IPS DF 6.9 (cell line): ENCODE measurements at regions not wholly inside any gene's neighbourhood (a gene's known extent, or its start where the extent isn't known, plus 50 kb on each side); places are given as distances from the start of the nearest gene placed in this dataset.
"Not testable (repeated sequence)": the region's sequence is repeated elsewhere in the genome, so short reads cannot be mapped to it uniquely, and the experiment has no call there.

ENCODE experiments used
- DNase-seq: peaks from one replicate; pipeline ENCODE4 v3.0.0-alpha.2; 2013; ENCODE audit warnings: low read depth, low spot score
- H3K27ac ChIP-seq: one replicate; pipeline ENCODE4 v1.5.1; 2013; ENCODE audit warnings: low read length, control low read depth
- H3K27me3 ChIP-seq: 2 replicates; pipeline ENCODE4 v1.6.1; 2013; ENCODE audit warnings: mild to moderate bottlenecking, low read length; ENCODE audit not compliant: control insufficient read depth, insufficient read depth
- H3K36me3 ChIP-seq: 2 replicates; pipeline ENCODE4 v1.6.1; 2013; ENCODE audit warnings: low read length; ENCODE audit not compliant: control insufficient read depth, insufficient read depth
- H3K4me1 ChIP-seq: 2 replicates; pipeline ENCODE4 v1.6.1; 2013; ENCODE audit warnings: low read length; ENCODE audit not compliant: control insufficient read depth, insufficient read depth
- H3K4me3 ChIP-seq: 2 replicates; pipeline ENCODE4 v1.5.1; 2013; ENCODE audit warnings: mild to moderate bottlenecking, low read length
- H3K9me3 ChIP-seq: 2 replicates; pipeline ENCODE4 v1.6.1; 2013; ENCODE audit warnings: low read length, inconsistent platforms; ENCODE audit not compliant: control insufficient read depth, insufficient read depth
- WGBS: extraction: QIAGEN DNeasy Blood & Tissue Kit; methylation state at CpG from one replicate; pipeline ENCODE4 v1.1.7; 2013; ENCODE audit warnings: mixed read lengths, missing lambda C conversion rate; ENCODE audit not compliant: insufficient read length, insufficient coverage; 5-methylcytosine and 5-hydroxymethylcytosine counted together

DNA sequence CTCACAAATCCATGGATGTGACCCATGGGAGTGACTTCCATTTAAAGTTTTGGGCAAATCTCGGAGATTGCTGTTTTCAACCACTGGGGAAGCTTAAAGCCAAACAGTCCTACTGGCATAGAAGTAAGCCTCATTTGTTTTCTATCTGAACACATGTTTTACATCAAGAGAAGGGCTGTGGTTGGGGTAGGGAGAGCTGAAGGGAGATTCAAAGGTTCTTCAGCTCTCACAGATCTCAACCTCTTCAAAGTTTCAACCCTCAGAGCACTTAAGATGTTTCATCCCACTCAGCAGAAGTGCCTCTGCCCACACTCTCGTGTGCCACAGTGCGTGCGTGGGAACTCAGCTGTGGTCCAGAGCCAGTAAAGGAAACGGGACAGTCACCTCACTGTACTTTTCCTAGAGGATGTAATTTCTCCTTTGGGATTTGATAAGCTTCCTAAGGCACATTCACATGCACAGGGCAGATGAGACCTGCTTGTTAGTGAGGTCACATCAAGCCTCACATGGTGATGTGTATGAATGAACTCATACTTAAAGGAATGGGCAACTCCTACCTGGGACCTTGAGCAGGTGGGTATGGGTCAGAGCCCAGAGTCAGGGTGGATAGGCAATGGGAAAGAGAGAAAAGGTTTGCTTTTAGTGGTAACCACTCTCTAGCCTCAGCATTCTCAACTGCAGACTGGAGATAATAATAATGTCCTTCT, 260.2 kb downstream of the BCL2L11 start:
- H3K36me3 ChIP-seq, H3K9me3 ChIP-seq, H3K27me3 ChIP-seq, H3K27ac ChIP-seq, H3K4me1 ChIP-seq, H3K4me3 ChIP-seq, DNase-seq: not testable (repeated sequence)
- WGBS, result no CpG with 5 or more reads among the region's 5 CpGs

DNA sequence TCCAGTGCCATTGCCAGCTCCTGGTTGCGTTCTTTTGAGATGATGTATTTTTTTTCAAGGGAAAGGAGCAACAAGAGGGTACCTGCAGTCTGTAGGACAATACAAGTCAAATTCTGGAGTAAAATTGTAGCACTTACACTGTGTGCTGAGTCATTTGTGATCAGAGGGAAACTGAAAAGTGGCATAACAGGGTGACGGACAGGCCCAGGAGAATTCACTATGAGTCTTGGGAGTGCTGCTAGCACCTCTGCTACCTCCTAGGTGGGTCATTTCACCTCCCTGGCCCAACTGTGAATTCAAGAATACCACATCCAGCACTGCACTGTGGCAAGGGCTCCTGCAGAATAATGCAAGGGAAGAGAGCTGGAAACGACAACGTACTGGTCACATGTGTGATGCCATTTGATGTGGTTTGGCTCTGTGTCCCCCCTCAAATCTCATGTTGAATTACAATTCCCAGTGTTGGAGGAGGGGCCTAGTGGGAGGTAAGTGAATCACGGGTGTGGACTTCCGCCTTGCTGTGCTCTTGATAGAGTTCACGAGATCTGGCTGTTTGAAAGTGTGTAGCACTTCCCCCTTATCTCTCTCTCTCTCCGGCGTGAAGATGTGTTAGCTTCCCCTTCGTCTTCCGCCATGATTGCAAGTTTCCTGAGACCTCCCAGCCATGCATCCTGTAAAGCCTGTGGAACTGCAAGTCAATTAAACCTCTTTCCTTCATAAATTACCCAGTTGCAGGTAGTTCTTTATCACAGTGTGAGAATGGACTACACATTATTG, 261.0 kb downstream of the BCL2L11 start:
- WGBS, result no CpG with 5 or more reads among the region's 11 CpGs
- DNase-seq, H3K9me3 ChIP-seq, H3K27ac ChIP-seq, H3K27me3 ChIP-seq, H3K36me3 ChIP-seq, H3K4me1 ChIP-seq, H3K4me3 ChIP-seq: not testable (repeated sequence)

DNA sequence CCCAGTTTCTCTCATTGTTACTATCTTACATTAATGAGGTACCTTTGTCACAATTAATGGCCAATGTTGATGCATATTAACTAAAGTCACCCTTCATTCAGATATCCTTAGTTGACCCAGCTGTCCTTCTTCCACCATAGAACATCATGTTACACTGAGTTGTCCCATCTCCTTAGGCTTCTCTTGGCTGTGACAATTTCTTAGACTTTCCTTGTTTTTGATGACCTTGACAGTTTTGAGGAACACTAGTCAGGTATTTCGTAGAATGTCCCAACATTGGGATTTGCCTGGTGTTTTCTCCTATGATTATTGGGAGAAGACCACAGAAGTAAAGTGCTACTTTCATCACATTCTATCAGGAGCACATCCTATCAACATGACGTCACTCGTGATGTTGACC, 261.8 kb downstream of the BCL2L11 start:
- WGBS, result no CpG with 5 or more reads among the region's 3 CpGs
- not testable (repeated sequence) for H3K9me3 ChIP-seq

GRCh38 chr2:111383311-111383710, 262.6 kb downstream of the BCL2L11 start:
- not testable (repeated sequence) for DNase-seq
- whole genome bisulfite sequencing, result no CpG with 5 or more reads among the region's 12 CpGs

More for the DNA sequence above, 261.8 kb downstream of the BCL2L11 start:
- H3K36me3 ChIP-seq, H3K4me3 ChIP-seq, DNase-seq, H3K27me3 ChIP-seq, H3K4me1 ChIP-seq, H3K27ac ChIP-seq: not testable (repeated sequence)

GRCh38 chr2:111385226-111385957, 264.7 kb downstream of the BCL2L11 start:
- not testable (repeated sequence) for H3K36me3 ChIP-seq, H3K4me3 ChIP-seq, H3K9me3 ChIP-seq, DNase-seq, H3K4me1 ChIP-seq, H3K27me3 ChIP-seq, H3K27ac ChIP-seq
- no CpG with 5 or more reads among the region's 8 CpGs for WGBS

More at GRCh38 chr2:111383311-111383710, 262.6 kb downstream of the BCL2L11 start:
- not testable (repeated sequence) for H3K4me1 ChIP-seq, H3K36me3 ChIP-seq, H3K9me3 ChIP-seq, H3K27me3 ChIP-seq, H3K27ac ChIP-seq, H3K4me3 ChIP-seq

- no CpG with 5 or more reads among the region's 2 CpGs for WGBS
- H3K4me1 ChIP-seq, H3K27ac ChIP-seq, H3K4me3 ChIP-seq, DNase-seq, H3K36me3 ChIP-seq, H3K27me3 ChIP-seq, H3K9me3 ChIP-seq: not testable (repeated sequence)
Measured at GRCh38 chr2:111390605-111391004, 269.9 kb downstream of the BCL2L11 start.

DNA sequence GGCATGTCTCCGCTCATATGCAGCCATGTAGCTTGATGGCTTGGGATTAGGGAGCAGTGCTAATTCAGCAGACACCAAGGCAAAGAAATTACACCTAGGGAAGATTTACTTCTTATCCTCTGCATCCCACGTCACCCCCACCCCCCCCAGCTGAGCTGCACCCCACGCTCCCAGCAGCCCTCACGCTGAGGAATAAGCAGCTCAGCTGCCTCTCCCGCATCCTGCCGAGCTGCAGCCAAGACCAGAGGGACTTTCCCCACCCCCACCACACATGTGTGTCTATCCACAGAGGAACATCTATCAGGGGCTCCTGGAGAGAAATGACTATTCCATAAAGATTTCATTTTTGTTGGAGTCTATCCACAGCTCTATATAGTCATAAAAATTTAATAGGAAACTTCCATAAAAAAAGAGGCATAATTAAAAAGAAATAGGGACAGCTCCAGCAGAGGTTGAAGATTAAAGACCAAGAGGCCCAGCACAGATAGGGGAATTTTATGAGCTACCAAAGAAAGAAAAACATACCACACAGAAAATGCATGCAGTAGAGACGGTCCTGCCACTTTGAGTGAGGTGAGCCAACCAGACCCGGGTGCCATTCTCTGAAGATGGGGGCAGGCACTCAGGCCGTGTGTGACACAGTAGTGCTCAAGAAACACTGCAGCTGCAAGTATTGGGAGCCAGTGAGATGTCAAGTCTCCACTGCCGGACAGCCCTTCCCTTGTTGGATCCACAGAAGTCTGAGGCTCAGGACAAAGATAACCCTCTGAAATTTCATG, 274.8 kb downstream of the BCL2L11 start:
- not testable (repeated sequence) for H3K36me3 ChIP-seq, H3K27me3 ChIP-seq, DNase-seq, H3K9me3 ChIP-seq, H3K4me3 ChIP-seq, H3K27ac ChIP-seq, H3K4me1 ChIP-seq
- WGBS, result no CpG with 5 or more reads among the region's 10 CpGs

- H3K27ac ChIP-seq, H3K36me3 ChIP-seq, H3K9me3 ChIP-seq, H3K4me3 ChIP-seq, H3K27me3 ChIP-seq, DNase-seq, H3K4me1 ChIP-seq: not testable (repeated sequence)
- WGBS, result no CpG with 5 or more reads among the region's 3 CpGs
Measured at GRCh38 chr2:111400598-111401253, 280.0 kb downstream of the BCL2L11 start.

DNA sequence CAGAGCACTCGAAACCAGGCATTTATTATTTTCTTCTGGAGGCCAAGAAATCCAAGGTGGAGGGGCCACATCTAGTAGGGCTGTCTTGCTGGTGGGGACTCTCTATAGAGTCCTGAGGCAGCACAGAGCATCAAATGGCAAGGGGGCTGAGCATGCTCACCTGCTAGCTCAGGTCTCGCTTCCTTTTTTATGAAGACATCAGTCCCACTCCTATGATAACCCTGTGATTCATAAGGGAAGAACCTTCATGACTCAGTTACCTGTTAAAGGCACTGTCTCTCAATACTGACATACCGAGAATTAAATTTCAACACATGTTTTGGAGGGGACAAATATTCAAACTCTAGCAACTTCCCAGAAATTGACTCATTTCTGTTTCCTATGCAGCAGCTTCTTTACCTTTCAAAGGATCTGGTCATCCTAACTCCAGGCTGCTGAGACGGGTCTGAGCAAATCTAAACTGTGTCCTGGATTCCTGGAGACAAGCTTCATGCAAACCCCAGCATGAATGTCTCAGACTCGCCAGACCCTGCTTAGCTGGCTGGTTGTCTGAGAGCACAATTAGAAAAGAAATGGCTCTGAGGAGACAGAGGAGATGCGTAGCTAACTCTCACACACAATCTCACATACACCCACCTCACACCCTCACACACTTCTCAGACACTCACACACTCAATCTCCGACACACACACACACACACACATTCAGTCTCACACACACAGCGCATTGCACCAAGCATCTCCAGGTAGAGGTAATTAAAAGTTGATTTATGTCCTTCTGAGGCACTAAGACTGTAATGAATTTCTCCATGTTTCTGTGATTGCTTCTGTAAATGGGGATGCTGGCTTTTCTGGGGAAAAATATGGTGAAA, 280.8 kb downstream of the BCL2L11 start:
- H3K27ac ChIP-seq, DNase-seq, H3K4me1 ChIP-seq, H3K27me3 ChIP-seq, H3K9me3 ChIP-seq, H3K4me3 ChIP-seq, H3K36me3 ChIP-seq: not testable (repeated sequence)
- 100% methylated on average over 1 of the region's 8 CpGs for WGBS
